Psoas muscle (tissue), 7 donors: ENCODE measurements at regions not wholly inside any gene's neighbourhood (a gene's known extent, or its start where the extent isn't known, plus 50 kb on each side); places are given as distances from the start of the nearest gene placed in this dataset.

Experiments used
- ATAC-seq, 4 donors: fragments of 200-7000 bp; cut with Tn5 transposase; one replicate each; pipeline ENCODE4 v1.9.1; 2020; ENCODE audit warnings: moderate library complexity in 3 of 4, mild to moderate bottlenecking in 2 of 4
- DNase-seq, 2 donors: peaks; one replicate each; pipeline ENCODE4 v3.0.0-alpha.2; 2020
- H3K27ac ChIP-seq: fragments of 200-600 bp; one replicate; pipeline ENCODE4 v1.8.0; 2022
- H3K27me3 ChIP-seq, 3 donors: fragments of 200-600 bp in 1 of 3; one replicate each; pipeline versions ENCODE4 v1.6.1 to v1.8.0; 2013 to 2022; ENCODE audit warnings: low read length in 2 of 3, mild to moderate bottlenecking in 2 of 3, moderate library complexity in 1 of 3; ENCODE audit not compliant: insufficient read depth in 3 of 3
- H3K36me3 ChIP-seq, 2 donors: fragments of 200-600 bp in 1 of 2; one replicate each; pipeline versions ENCODE4 v1.6.1 to v1.8.0; 2013 to 2022; ENCODE audit warnings: low read depth in 1 of 2, mild to moderate bottlenecking in 1 of 2, moderate library complexity in 1 of 2; ENCODE audit not compliant: insufficient read depth in 1 of 2
- H3K4me1 ChIP-seq: fragments of 200-600 bp; one replicate; pipeline ENCODE4 v1.8.0; 2022
- H3K4me3 ChIP-seq: fragments of 200-600 bp; one replicate; pipeline ENCODE4 v1.8.0; 2022; ENCODE audit warnings: mild to moderate bottlenecking
- H3K9me3 ChIP-seq: fragments of 200-600 bp; one replicate; pipeline ENCODE4 v1.8.0; 2022
- WGBS, 3 donors: extraction: QIAGEN DNeasy Blood & Tissue Kit; methylation state at CpG; one replicate each; pipeline versions ENCODE4 v1.1.6 to v1.1.7; 2013; 5-methylcytosine and 5-hydroxymethylcytosine counted together
- intact Hi-C, 2 donors: fragments of 100-400 bp; cut with DNase I; formaldehyde crosslinking; loops; one replicate each; pipeline versions ENCODE4 v1.11.0 to v1.14.2; 2022
- TF ChIP-seq, protein P1 (sequence below): fragments of 200-600 bp; IDR thresholded peaks from one replicate; pipeline ENCODE4 v1.8.0; 2022; ENCODE audit warnings: antibody characterized with exemption
- donor health status: healthy with polysubstance abuse.
- donor health status: DM: no; HTN: no; CAD: no; lungs with moderate emphysema.
- donor health status: Bipolar disorder and iron deficiency.
- donor health status: healthy.
- donor health status: DM: yes; HTN: yes; CAD: no.
- donor health status: DM: no; HTN: no; CAD: no.
- donor health status: DM: yes; HTN: yes; CAD: no.

DNA sequence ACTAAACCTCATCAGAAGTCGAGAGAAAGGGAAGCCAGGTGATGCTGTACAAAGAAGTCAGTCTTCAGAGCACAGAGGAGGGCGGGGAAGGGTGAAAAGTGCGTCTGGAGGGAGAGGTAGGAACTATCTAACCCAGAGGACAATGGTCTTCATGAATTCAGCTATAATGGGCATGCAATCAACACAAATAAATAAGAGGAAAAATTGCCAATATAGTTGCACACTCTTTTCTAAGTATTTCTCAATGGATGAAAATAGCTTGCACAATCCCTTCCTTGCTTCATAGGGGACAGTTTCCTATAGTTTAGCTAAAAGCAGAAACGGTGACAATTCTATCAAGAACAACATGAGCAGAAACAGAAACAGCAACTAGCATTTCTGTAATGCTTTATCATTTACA lies 931.2 kb downstream of the AACS start:
- no peak overlapping the region for H3K27ac ChIP-seq
- no peaks in the 10 kb centered on the region for H3K36me3 ChIP-seq
- intact Hi-C loops = no loop called here
- no peaks in the 10 kb centered on the region for H3K4me1 ChIP-seq
- no peaks in the 10 kb centered on the region for H3K27me3 ChIP-seq
- H3K4me3 ChIP-seq = no peak overlapping the region
- TF ChIP-seq, protein P1, sequence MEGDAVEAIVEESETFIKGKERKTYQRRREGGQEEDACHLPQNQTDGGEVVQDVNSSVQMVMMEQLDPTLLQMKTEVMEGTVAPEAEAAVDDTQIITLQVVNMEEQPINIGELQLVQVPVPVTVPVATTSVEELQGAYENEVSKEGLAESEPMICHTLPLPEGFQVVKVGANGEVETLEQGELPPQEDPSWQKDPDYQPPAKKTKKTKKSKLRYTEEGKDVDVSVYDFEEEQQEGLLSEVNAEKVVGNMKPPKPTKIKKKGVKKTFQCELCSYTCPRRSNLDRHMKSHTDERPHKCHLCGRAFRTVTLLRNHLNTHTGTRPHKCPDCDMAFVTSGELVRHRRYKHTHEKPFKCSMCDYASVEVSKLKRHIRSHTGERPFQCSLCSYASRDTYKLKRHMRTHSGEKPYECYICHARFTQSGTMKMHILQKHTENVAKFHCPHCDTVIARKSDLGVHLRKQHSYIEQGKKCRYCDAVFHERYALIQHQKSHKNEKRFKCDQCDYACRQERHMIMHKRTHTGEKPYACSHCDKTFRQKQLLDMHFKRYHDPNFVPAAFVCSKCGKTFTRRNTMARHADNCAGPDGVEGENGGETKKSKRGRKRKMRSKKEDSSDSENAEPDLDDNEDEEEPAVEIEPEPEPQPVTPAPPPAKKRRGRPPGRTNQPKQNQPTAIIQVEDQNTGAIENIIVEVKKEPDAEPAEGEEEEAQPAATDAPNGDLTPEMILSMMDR = no peak
- DNase-seq (no peak), ATAC-seq (no peak)
- 63 to 75% (median 69%) methylated on average over 4 of the region's 4 CpGs for WGBS, 3 donors
- H3K9me3 ChIP-seq = no peaks in the 10 kb centered on the region

DNA sequence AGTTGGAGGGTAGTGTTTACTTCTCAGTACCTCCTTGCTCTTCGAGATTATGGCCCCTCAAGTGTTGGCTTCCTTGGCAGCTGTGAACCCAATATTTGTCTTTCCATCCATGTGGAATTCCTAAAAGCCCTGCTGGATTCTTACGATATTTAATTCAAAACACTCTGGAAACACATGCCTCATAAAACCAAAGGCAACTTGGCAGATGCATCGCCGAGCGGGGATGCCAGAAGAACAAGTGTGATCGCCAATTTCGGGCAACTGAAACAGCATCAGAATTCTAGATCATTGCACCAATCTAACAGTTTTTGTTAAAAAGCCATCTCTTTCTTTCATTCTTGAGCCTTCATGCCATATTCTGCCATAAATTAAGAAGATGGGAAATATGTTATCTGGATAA lies 934.4 kb downstream of the AACS start:
- 53 to 74% (median 59%) methylated on average over 7 of the region's 7 CpGs for WGBS, 3 donors
- no peaks in the 10 kb centered on the region for H3K9me3 ChIP-seq
- no peak for DNase-seq
- TF ChIP-seq, protein P1 = no peak
- no peaks in the 10 kb centered on the region for H3K27me3 ChIP-seq
- intact Hi-C loops = no loop called here
- H3K27ac ChIP-seq = no peak overlapping the region
- ATAC-seq = no peak
- no peak overlapping the region for H3K4me3 ChIP-seq
- no peaks in the 10 kb centered on the region for H3K4me1 ChIP-seq
- no peaks in the 10 kb centered on the region for H3K36me3 ChIP-seq

DNA sequence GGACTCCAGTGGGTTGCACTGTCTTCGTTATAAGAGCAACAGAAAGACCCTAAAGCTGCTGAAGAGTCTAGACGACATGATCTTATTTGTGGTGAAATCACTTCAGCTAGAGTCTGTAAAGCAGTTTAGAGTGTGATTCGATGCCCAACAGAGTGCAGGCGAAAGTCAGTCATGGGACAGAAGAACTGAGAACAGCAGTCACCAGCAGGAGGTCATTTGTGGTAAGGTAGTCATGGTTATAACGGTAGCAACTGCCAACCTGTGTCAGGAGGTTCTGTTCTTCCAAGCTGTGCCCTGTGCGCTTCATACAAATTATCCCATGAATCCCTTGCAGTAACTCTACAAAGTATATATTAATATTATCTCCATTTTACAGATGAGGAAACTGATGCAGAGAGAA lies 954.1 kb downstream of the AACS start:
- Histone ChIP-seq H3K36me3 (no peaks in the 10 kb centered on the region), H3K4me1 (no peaks in the 10 kb centered on the region), H3K27me3 (no peaks in the 10 kb centered on the region), H3K27ac (no peak overlapping the region), H3K4me3 (no peak overlapping the region), H3K9me3 (peaks cover 12% of the 10 kb centered on the region)
- WGBS, 3 donors = 79 to 81% (median 80%) methylated on average over 6 of the region's 6 CpGs
- intact Hi-C loops = no loop called here
- no peak for ATAC-seq
- TF ChIP-seq, protein P1 = no peak
- DNase-seq = no peak

DNA sequence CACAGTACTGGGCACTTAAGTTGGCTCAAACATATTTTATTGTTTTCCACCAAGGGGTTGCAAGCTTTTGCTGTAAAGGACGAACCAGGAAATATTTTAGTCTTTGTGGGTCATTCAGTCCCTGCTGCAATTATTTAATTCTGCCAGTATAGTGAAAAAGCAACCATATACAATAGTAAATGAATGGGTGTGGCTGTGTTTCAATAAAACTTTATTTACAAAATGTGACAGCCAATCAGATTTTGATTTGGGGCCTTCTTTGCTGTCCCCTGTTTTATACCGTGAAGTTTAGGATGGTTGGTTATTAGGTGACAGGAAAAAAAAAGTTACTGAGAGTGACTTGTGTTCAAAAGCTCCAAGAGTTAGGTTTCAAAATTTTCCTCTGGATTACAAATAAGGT lies 956.4 kb downstream of the AACS start:
- Histone ChIP-seq H3K9me3 (peaks cover 12% of the 10 kb centered on the region), H3K27me3 (no peaks in the 10 kb centered on the region), H3K4me3 (no peak overlapping the region), H3K4me1 (no peaks in the 10 kb centered on the region), H3K27ac (no peak overlapping the region), H3K36me3 (no peaks in the 10 kb centered on the region)
- TF ChIP-seq, protein P1 = no peak
- intact Hi-C loops = no loop called here
- ATAC-seq (no peak), DNase-seq (no peak)
- 66 to 71% (median 68%) methylated on average over 2 of the region's 2 CpGs for WGBS, 3 donors

DNA sequence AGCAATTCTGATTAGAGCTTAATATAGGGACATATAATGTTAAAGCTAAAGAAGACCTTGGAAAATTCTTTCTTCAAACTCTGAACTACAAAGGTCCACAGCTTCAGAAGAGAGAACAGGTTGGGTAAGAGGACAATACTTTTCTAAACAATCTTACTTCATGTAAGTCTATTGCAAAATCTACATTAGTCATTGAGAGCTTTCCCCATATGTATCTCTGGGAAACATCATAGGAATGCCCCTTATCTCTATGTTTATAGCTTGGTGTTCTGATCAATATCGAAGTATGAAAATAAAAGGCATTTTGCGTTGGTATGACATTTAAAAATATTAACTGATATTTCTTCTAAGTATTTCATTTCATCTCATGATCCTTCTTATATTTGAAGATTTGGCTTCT lies 962.6 kb downstream of the AACS start:
- Histone ChIP-seq H3K36me3 (no peaks in the 10 kb centered on the region), H3K9me3 (no peaks in the 10 kb centered on the region), H3K27me3 (no peaks in the 10 kb centered on the region), H3K27ac (no peak overlapping the region), H3K4me1 (no peaks in the 10 kb centered on the region), H3K4me3 (no peak overlapping the region)
- ATAC-seq (no peak), DNase-seq (no peak)
- TF ChIP-seq, protein P1 = no peak
- intact Hi-C loops = no loop called here
- WGBS, 3 donors = 93 to 98% (median 94%) methylated on average over 2 of the region's 2 CpGs
